GM12878 (cell line): ENCODE measurements at regions not wholly inside any gene's neighbourhood (a gene's known extent, or its start where the extent isn't known, plus 50 kb on each side); places are given as distances from the start of the nearest gene placed in this dataset.

ENCODE experiments used
- ATAC-seq: fragments of 200-7000 bp; cut with Tn5 transposase; 3 replicates; pipeline ENCODE4 v1.9.1; 2020; ENCODE audit warnings: mild to moderate bottlenecking, moderate library complexity
- BruUV-seq: library from RNA; stranded (reverse); fragments of 400-500 nt; replicated peaks from 2 replicates; lab custom pipeline; 2021; lab: Mats Ljungman, UMichigan
- CTCF ChIA-PET: fragments of 300-600 bp; sonication (Branson Sonifier 250); formaldehyde crosslinking; extraction: SDS; loops from one replicate; lab custom pipeline; 2021; ENCODE audit warnings: inconsistent platforms; lab: Yijun Ruan, JAX
- POLR2A ChIA-PET: fragments of 350-600 bp; formaldehyde crosslinking; extraction: SDS; loops from one replicate; lab custom pipeline; 2021; ENCODE audit warnings: inconsistent platforms; lab: Charles Lee
- RAD21 ChIA-PET: fragments of 300-600 bp; sonication (Branson Sonifier 250); formaldehyde crosslinking; loops from one replicate; lab custom pipeline; 2023; ENCODE audit warnings: antibody characterized with exemption; ENCODE audit not compliant: unreplicated experiment; lab: Charles Lee
- SMC1A ChIA-PET: fragments of 300-600 bp; sonication (Branson Sonifier 250); formaldehyde crosslinking; loops from one replicate; lab custom pipeline; 2023; ENCODE audit not compliant: unreplicated experiment, uncharacterized antibody; lab: Charles Lee
- DNase-seq: peaks from one replicate; pipeline ENCODE4 v3.0.0-alpha.2; 2011; ENCODE audit warnings: low read depth, low spot score
- FAIRE-seq: peaks from 3 replicates; lab custom pipeline; 2011; peaks lifted over from hg19 to GRCh38; lab: Jason Lieb, UNC
- H2AFZ ChIP-seq: 2 replicates; pipeline ENCODE4 v1.6.0; 2011; ENCODE audit warnings: low read depth, low read length, control low read depth; ENCODE audit not compliant: control insufficient read depth
- H3K27ac ChIP-seq: 2 replicates; pipeline ENCODE4 v1.5.1; 2011; ENCODE audit warnings: control low read depth; ENCODE audit not compliant: control insufficient read depth, insufficient read depth
- H3K27me3 ChIP-seq, 2 experiments: replicated peaks in 1 of 2; 2 replicates each; pipeline versions ENCODE4 v1.6.0 to v1.6.1; 2011; ENCODE audit warnings: low read length in 1 of 2; ENCODE audit not compliant: control insufficient read depth in 2 of 2, insufficient read depth in 2 of 2
- H3K36me3 ChIP-seq, 2 experiments: 2 replicates each; pipeline ENCODE4 v1.5.1; 2011; ENCODE audit warnings: low read length in 1 of 2; ENCODE audit not compliant: control insufficient read depth in 2 of 2, insufficient read depth in 2 of 2
- H3K4me1 ChIP-seq: 2 replicates; pipeline ENCODE4 v1.6.1; 2011; ENCODE audit warnings: mild to moderate bottlenecking, low read length, moderate library complexity, mixed read lengths; ENCODE audit not compliant: control insufficient read depth, insufficient read depth
- H3K4me2 ChIP-seq: 2 replicates; pipeline ENCODE4 v1.6.0; 2011; ENCODE audit warnings: control low read depth; ENCODE audit not compliant: control insufficient read depth, insufficient read depth
- H3K4me3 ChIP-seq: fragments of 200-600 bp; sonication (generic); 2 replicates; pipeline ENCODE4 v1.5.1; 2016
- H3K79me2 ChIP-seq: 2 replicates; pipeline ENCODE4 v1.6.0; 2011; ENCODE audit warnings: low read length; ENCODE audit not compliant: control insufficient read depth, insufficient read depth
- H3K9ac ChIP-seq: 2 replicates; pipeline ENCODE4 v1.8.0; 2011; ENCODE audit warnings: low read length, control low read depth, mixed read lengths; ENCODE audit not compliant: control insufficient read depth, insufficient read depth
- H3K9me3 ChIP-seq: replicated peaks from 3 replicates; pipeline ENCODE4 v1.5.1; 2011; ENCODE audit warnings: mild to moderate bottlenecking, low read length; ENCODE audit not compliant: control insufficient read depth, insufficient read depth
- H4K20me1 ChIP-seq: 2 replicates; pipeline ENCODE4 v1.6.0; 2011; ENCODE audit not compliant: control insufficient read depth, insufficient read depth
- ATF7 ChIP-seq: fragments of 450-650 bp; IDR thresholded peaks from 2 replicates; pipeline ENCODE4 v1.6.1; 2016; ENCODE audit warnings: low read depth, mild to moderate bottlenecking
- CBX5 ChIP-seq: sonication (generic); IDR thresholded peaks from 2 replicates; pipeline ENCODE4 v1.6.1; 2016; ENCODE audit warnings: low read depth, moderate library complexity, mild to moderate bottlenecking, inconsistent platforms
- JUNB ChIP-seq: IDR thresholded peaks from 2 replicates; pipeline ENCODE4 v1.6.1; 2016; ENCODE audit warnings: antibody characterized with exemption, mild to moderate bottlenecking
- MEF2B ChIP-seq: fragments of 450-650 bp; IDR thresholded peaks from 2 replicates; pipeline ENCODE4 v1.6.1; 2018; ENCODE audit warnings: mild to moderate bottlenecking, moderate library complexity; ENCODE audit not compliant: partially characterized antibody, poor library complexity, severe bottlenecking
- MXI1 ChIP-seq: fragments of 150-350 bp; IDR thresholded peaks from 2 replicates; pipeline ENCODE4 v1.6.1; 2011; ENCODE audit warnings: low read depth, mild to moderate bottlenecking, inconsistent platforms, low read length, improper control_type of control experiment
- MYB ChIP-seq: fragments of 150-350 bp; IDR thresholded peaks from 2 replicates; pipeline ENCODE4 v1.6.1; 2014; ENCODE audit warnings: mild to moderate bottlenecking, low read depth, low read length, borderline replicate concordance
- MYC ChIP-seq: IDR thresholded peaks from 2 replicates; pipeline ENCODE4 v1.6.1; 2011; ENCODE audit warnings: mild to moderate bottlenecking, low read length, moderate library complexity, inconsistent platforms; ENCODE audit not compliant: insufficient read depth, insufficient replicate concordance, insufficient read length, severe bottlenecking
- NR2C1 ChIP-seq: fragments of 450-650 bp; IDR thresholded peaks from 2 replicates; pipeline ENCODE4 v1.6.1; 2017; ENCODE audit warnings: antibody characterized with exemption, mild to moderate bottlenecking, moderate library complexity
- PAX8 ChIP-seq: fragments of 450-650 bp; IDR thresholded peaks from 2 replicates; pipeline ENCODE4 v1.6.1; 2017; ENCODE audit warnings: mild to moderate bottlenecking, moderate library complexity
- POLR2AphosphoS5 ChIP-seq: IDR thresholded peaks from 2 replicates; pipeline ENCODE4 v1.6.1; 2011; ENCODE audit warnings: mild to moderate bottlenecking, low read length, inconsistent platforms
- RB1 ChIP-seq: fragments of 450-650 bp; formaldehyde crosslinking; IDR thresholded peaks from 2 replicates; pipeline ENCODE4 v1.6.1; 2017; ENCODE audit warnings: mild to moderate bottlenecking, borderline replicate concordance
- RFX5 ChIP-seq: IDR thresholded peaks from 2 replicates; pipeline ENCODE4 v1.6.1; 2011; ENCODE audit warnings: low read depth, low read length, improper control_type of control experiment
- SMC3 ChIP-seq: IDR thresholded peaks from 2 replicates; pipeline ENCODE4 v1.6.1; 2011; ENCODE audit warnings: low read length, improper control_type of control experiment, borderline replicate concordance
- STAT1 ChIP-seq: fragments of 450-650 bp; conservative IDR thresholded peaks from 2 replicates; pipeline ENCODE4 v1.6.1; 2014; ENCODE audit warnings: antibody characterized with exemption, mild to moderate bottlenecking
- YY1 ChIP-seq: IDR thresholded peaks from 2 replicates; pipeline ENCODE4 v1.6.1; 2011; ENCODE audit warnings: low read depth, mild to moderate bottlenecking, low read length
- WGBS: methylation state at CpG from one replicate; pipeline ENCODE4 v1.1.6; 2016; ENCODE audit warnings: low lambda C conversion rate; ENCODE audit not compliant: insufficient replicate concordance, insufficient coverage; ENCODE audit errors: missing lambda C conversion rate; 5-methylcytosine and 5-hydroxymethylcytosine counted together
- in situ Hi-C: fragments of 300-500 bp; cut with MboI; formaldehyde crosslinking; loops from 9 replicates; pipeline ENCODE4 v1.14.3; 2018; ENCODE audit warnings: mixed read lengths
- intact Hi-C: fragments of 100-400 bp; cut with micrococcal nuclease; formaldehyde crosslinking; loops from one replicate; pipeline ENCODE4 v1.14.2; 2022; ENCODE audit not compliant: unreplicated experiment
- TF ChIP-seq, protein P1 (sequence below): fragments of 450-650 bp; IDR thresholded peaks from 2 replicates; pipeline ENCODE4 v1.6.1; 2017; ENCODE audit warnings: borderline replicate concordance
- TF ChIP-seq, protein P2 (sequence below): fragments of 450-650 bp; IDR thresholded peaks from 2 replicates; pipeline ENCODE4 v1.6.1; 2017; ENCODE audit warnings: mild to moderate bottlenecking

DNA sequence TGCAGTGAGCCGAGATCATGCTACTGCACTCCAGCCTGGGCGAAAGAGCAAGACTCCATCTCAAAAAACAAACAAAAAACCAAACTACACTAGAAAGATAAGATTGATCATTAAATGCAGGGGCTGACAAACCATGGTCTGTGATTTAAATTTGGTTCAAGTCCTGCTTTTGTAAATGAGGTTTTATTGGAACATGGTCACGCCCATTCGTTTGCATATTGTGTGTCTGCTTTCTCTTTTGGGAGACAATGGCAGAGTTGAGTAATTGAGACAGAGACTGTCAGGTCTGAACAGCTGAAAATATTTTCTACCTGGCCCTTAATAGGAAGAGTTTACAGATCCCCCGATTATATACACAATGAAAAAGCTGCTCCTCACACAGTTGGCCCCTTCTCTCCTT, 235.5 kb upstream of the EEF2KMT start:
- TF ChIP-seq RFX5: no peak
- no peak for TF ChIP-seq MYC
- TF ChIP-seq CBX5: no peak
- POLR2A ChIA-PET: no interaction called here
- DNase-seq (no peak), ATAC-seq (no peak), FAIRE-seq (no peak)
- H3K4me2 ChIP-seq: no peak overlapping the region
- in situ Hi-C loops (no loop called here), intact Hi-C loops (no loop called here)
- BruUV-seq: no TSS peak
- H3K36me3 ChIP-seq: no peaks in the 10 kb centered on the region
- no peaks in the 10 kb centered on the region for H3K4me1 ChIP-seq
- WGBS: 22% methylated on average over 5 of the region's 5 CpGs
- no peak overlapping the region for H3K27ac ChIP-seq
- no peaks in the 10 kb centered on the region for H3K27me3 ChIP-seq
- H4K20me1 ChIP-seq: no peaks in the 10 kb centered on the region
- no peaks in the 10 kb centered on the region; the same call in 2 of the 3 replicates for H3K9me3 ChIP-seq
- H3K9ac ChIP-seq: no peak overlapping the region
- H3K79me2 ChIP-seq: no peaks in the 10 kb centered on the region
- RAD21 ChIA-PET: no interaction called here
- SMC1A ChIA-PET: no interaction called here
- H3K4me3 ChIP-seq: no peak overlapping the region
- CTCF ChIA-PET: no interaction called here
- no peak overlapping the region for H2AFZ ChIP-seq

DNA sequence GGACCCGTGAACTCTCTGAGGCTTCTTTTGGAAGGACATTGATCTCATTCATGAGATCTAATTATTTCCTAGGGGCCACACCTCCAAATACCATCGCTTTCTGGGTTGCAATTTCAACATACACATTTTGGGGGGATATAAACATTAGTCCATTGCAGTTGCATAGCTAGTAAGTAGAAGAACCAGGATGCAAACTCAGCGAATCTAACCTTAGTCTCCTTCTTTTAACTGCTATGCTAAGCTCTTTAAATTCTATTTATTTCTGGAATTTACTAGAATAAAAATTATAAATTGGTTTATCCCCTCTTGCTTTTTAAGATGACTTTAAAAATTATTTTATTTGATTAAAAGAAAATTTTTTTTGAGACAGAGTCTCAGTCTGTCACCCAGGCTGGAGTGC, 232.5 kb upstream of the EEF2KMT start:
- Histone ChIP-seq H3K27me3 (no peaks in the 10 kb centered on the region), H3K4me3 (no peak overlapping the region), H2AFZ (no peak overlapping the region), H3K9ac (no peak overlapping the region), H3K36me3 (no peaks in the 10 kb centered on the region), H3K4me1 (no peaks in the 10 kb centered on the region), H3K9me3 (no peaks in the 10 kb centered on the region; the same call in 2 of the 3 replicates), H3K27ac (no peak overlapping the region), H3K79me2 (no peaks in the 10 kb centered on the region), H3K4me2 (no peak overlapping the region), H4K20me1 (no peaks in the 10 kb centered on the region)
- ChIA-PET POLR2A (no interaction called here), CTCF (no interaction called here), SMC1A (no interaction called here), RAD21 (no interaction called here)
- intact Hi-C loops: no loop called here
- FAIRE-seq (no peak), DNase-seq (no peak), ATAC-seq (no peak)
- in situ Hi-C loops: no loop called here
- WGBS: 25% methylated on average over 3 of the region's 3 CpGs
- no TSS peak for BruUV-seq
- TF ChIP-seq JUNB: no peak
- TF ChIP-seq STAT1: no peak
- TF ChIP-seq, protein P1, sequence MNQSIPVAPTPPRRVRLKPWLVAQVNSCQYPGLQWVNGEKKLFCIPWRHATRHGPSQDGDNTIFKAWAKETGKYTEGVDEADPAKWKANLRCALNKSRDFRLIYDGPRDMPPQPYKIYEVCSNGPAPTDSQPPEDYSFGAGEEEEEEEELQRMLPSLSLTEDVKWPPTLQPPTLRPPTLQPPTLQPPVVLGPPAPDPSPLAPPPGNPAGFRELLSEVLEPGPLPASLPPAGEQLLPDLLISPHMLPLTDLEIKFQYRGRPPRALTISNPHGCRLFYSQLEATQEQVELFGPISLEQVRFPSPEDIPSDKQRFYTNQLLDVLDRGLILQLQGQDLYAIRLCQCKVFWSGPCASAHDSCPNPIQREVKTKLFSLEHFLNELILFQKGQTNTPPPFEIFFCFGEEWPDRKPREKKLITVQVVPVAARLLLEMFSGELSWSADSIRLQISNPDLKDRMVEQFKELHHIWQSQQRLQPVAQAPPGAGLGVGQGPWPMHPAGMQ: no peak
- no peak for TF ChIP-seq SMC3
- no peak for TF ChIP-seq CBX5
- no peak for TF ChIP-seq NR2C1
- TF ChIP-seq POLR2AphosphoS5: no peak
- no peak for TF ChIP-seq ATF7
- no peak for TF ChIP-seq YY1
- no peak for TF ChIP-seq MYB
- TF ChIP-seq MXI1: no peak
- TF ChIP-seq PAX8: no peak
- no peak for TF ChIP-seq MEF2B
- no peak for TF ChIP-seq RB1
- TF ChIP-seq, protein P2, sequence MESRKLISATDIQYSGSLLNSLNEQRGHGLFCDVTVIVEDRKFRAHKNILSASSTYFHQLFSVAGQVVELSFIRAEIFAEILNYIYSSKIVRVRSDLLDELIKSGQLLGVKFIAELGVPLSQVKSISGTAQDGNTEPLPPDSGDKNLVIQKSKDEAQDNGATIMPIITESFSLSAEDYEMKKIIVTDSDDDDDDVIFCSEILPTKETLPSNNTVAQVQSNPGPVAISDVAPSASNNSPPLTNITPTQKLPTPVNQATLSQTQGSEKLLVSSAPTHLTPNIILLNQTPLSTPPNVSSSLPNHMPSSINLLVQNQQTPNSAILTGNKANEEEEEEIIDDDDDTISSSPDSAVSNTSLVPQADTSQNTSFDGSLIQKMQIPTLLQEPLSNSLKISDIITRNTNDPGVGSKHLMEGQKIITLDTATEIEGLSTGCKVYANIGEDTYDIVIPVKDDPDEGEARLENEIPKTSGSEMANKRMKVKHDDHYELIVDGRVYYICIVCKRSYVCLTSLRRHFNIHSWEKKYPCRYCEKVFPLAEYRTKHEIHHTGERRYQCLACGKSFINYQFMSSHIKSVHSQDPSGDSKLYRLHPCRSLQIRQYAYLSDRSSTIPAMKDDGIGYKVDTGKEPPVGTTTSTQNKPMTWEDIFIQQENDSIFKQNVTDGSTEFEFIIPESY: no peak
